ENCODE measurements at regions not wholly inside any gene's neighbourhood (a gene's known extent, or its start where the extent isn't known, plus 50 kb on each side); places are given as distances from the start of the nearest gene placed in this dataset.

GRCh38 chr18:54726143-54726542 lies 102.1 kb upstream of the RAB27B start:
- H3K4me1 ChIP-seq (ENCODE audit: control insufficient read depth, insufficient read depth, low read length) = no peaks in the 10 kb centered on the region
- no peaks in the 10 kb centered on the region for H3K27me3 ChIP-seq (ENCODE audit: control insufficient read depth, insufficient read depth, low read length)
- ChIA-PET POLR2A (no interaction called here), CTCF (no interaction called here)
- no peaks in the 10 kb centered on the region for H3K9me3 ChIP-seq (ENCODE audit: control insufficient read depth, insufficient read depth, low read depth, low read length)
- no peak overlapping the region for H3K4me3 ChIP-seq (ENCODE audit: low read depth in 2 of 2, low read length in 2 of 2)
- TF ChIP-seq REST (IDR thresholded peaks at IDR 0.05; ENCODE audit: insufficient read depth in 1 of 2, low read depth in 2 of 2, low read length in 1 of 2) (no peak), POLR2AphosphoS5 (IDR thresholded peaks at IDR 0.05; ENCODE audit: low read depth, low read length) (no peak), CTCF (IDR thresholded peaks at IDR 0.05) (no peak), TCF7L2 (IDR thresholded peaks at IDR 0.05; ENCODE audit: low read depth, low read length) (no peak), SIN3A (IDR thresholded peaks at IDR 0.05; ENCODE audit: borderline replicate concordance, insufficient read depth, low read depth, low read length) (no peak)
- intact Hi-C loops (cut with micrococcal nuclease; ENCODE audit: unreplicated experiment) = no loop called here
- DNase-seq (ENCODE audit: low read depth, low spot score) (no peak), ATAC-seq (no peak)
- in situ Hi-C loops (cut with HindIII; ENCODE audit: low pct_unique_long_range_greater_than_20kb, low sequenced_read_pairs) = no loop called here
- H3K36me3 ChIP-seq (ENCODE audit: control insufficient read depth, insufficient read depth, low read length) = no peaks in the 10 kb centered on the region
- BruUV-seq (replicated peaks) = no TSS peak
- no peak overlapping the region for H3K27ac ChIP-seq (ENCODE audit: low read length)

- H3K4me1 ChIP-seq (ENCODE audit: control insufficient read depth, insufficient read depth, low read length) = no peaks in the 10 kb centered on the region
- ChIA-PET POLR2A (no interaction called here), CTCF (no interaction called here)
- DNase-seq (ENCODE audit: low read depth, low spot score) = peak; percentile 30
- no peaks in the 10 kb centered on the region for H3K9me3 ChIP-seq (ENCODE audit: control insufficient read depth, insufficient read depth, low read depth, low read length)
- BruUV-seq (replicated peaks) = no TSS peak
- no peaks in the 10 kb centered on the region for H3K27me3 ChIP-seq (ENCODE audit: control insufficient read depth, insufficient read depth, low read length)
- no peak overlapping the region for H3K27ac ChIP-seq (ENCODE audit: low read length)
- no peak for TF ChIP-seq POLR2AphosphoS5 (IDR thresholded peaks at IDR 0.05; ENCODE audit: low read depth, low read length)
- no peak for TF ChIP-seq SIN3A (IDR thresholded peaks at IDR 0.05; ENCODE audit: borderline replicate concordance, insufficient read depth, low read depth, low read length)
- no peak for TF ChIP-seq TCF7L2 (IDR thresholded peaks at IDR 0.05; ENCODE audit: low read depth, low read length)
- TF ChIP-seq CTCF (IDR thresholded peaks at IDR 0.05) = no peak
- in situ Hi-C loops (cut with HindIII; ENCODE audit: low pct_unique_long_range_greater_than_20kb, low sequenced_read_pairs) (no loop called here), intact Hi-C loops (cut with micrococcal nuclease; ENCODE audit: unreplicated experiment) (no loop called here)
- H3K36me3 ChIP-seq (ENCODE audit: control insufficient read depth, insufficient read depth, low read length) = no peaks in the 10 kb centered on the region
- ATAC-seq = no peak
- no peak overlapping the region for H3K4me3 ChIP-seq (ENCODE audit: low read depth in 2 of 2, low read length in 2 of 2)
Observed at GRCh38 chr18:54734059-54734458, 94.2 kb upstream of the RAB27B start.
